OCI-LY1 (cell line): ENCODE measurements at regions not wholly inside any gene's neighbourhood (a gene's known extent, or its start where the extent isn't known, plus 50 kb on each side); places are given as distances from the start of the nearest gene placed in this dataset.

Experiments
- CTCF ChIP-seq: fragments of 200-600 bp; sonication (generic), shearing (Covaris generic); IDR thresholded peaks from 2 replicates; pipeline ENCODE4 v1.5.1; 2017; ENCODE audit warnings: mild to moderate bottlenecking, antibody characterized with exemption, low read length, moderate library complexity, mixed read lengths
- EZH2 ChIP-seq: fragments of 200-600 bp; sonication (generic), shearing (Covaris generic); IDR thresholded peaks from 2 replicates; pipeline ENCODE4 v1.8.0; 2017; ENCODE audit warnings: borderline replicate concordance, mixed run types, mild to moderate bottlenecking, antibody characterized with exemption, low read length, moderate library complexity, mixed read lengths

- TF ChIP-seq EZH2: no peak
- no peak for TF ChIP-seq CTCF
These were observed 75.9 kb upstream of the RGS17 start for GRCh38 chr6:153207006-153207405.
